ENCODE measurements at regions not wholly inside any gene's neighbourhood (a gene's known extent, or its start where the extent isn't known, plus 50 kb on each side); places are given as distances from the start of the nearest gene placed in this dataset.

DNA sequence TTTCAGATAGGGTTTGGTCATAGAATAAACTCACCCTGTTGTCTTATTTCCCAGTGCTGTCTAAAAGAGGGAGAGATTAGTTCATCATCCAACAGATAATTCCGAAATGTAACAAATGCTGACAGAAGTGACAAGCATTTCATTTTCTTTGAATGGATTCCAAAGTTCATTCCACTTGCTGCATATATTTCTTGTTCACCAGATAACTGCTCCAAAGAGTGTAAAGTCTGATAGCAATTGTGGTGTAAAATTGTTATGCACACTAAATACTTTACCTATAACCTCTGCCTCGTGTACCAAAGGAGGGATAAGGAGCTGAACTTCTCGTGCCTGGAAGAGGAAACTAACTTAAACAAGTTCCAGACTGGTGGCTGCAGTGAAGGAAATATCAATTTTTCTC is 290.0 kb upstream of the ADAMTSL1 start:
- no peaks in the 10 kb centered on the region for H3K27me3 ChIP-seq (ENCODE audit: insufficient read depth, low read length)
- ATAC-seq: no peak
- RAD21 ChIA-PET (ENCODE audit: low non-redundant PET in 1 of 2, low total read pairs in 2 of 2, uncharacterized antibody in 2 of 2, unreplicated experiment in 2 of 2): no interaction called here
- H4K20me1 ChIP-seq (ENCODE audit: insufficient read depth): no peaks in the 10 kb centered on the region
- intact Hi-C loops (cut with micrococcal nuclease): no loop called here
- H3K79me2 ChIP-seq (ENCODE audit: insufficient read depth, low read length): no peaks in the 10 kb centered on the region
- CTCF ChIA-PET: no interaction called here
- no peak overlapping the region for H3K4me2 ChIP-seq (ENCODE audit: low read length)
- no peak overlapping the region for H3K27ac ChIP-seq (ENCODE audit: low read depth, low read length)
- no peak overlapping the region for H2AFZ ChIP-seq (ENCODE audit: low read depth, low read length, poor library complexity, severe bottlenecking)
- no peaks in the 10 kb centered on the region; a peak in 1 of 4 replicates for H3K9me3 ChIP-seq (ENCODE audit: control insufficient read depth in 1 of 2, insufficient read depth in 1 of 2, low read depth in 1 of 2, low read length in 2 of 2)
- BruUV-seq (replicated peaks): no TSS peak
- DNase-seq (ENCODE audit: low read depth, low spot score): no peak
- no peak for TF ChIP-seq TCF7L2 (IDR thresholded peaks at IDR 0.05; ENCODE audit: borderline replicate concordance, extremely low read depth, insufficient read depth, insufficient read length)
- no peak overlapping the region for H3K4me3 ChIP-seq (replicated peaks in 1 of 2; ENCODE audit: low read depth in 1 of 2, low read length in 2 of 2)
- no peaks in the 10 kb centered on the region for H3K9me2 ChIP-seq (ENCODE audit: insufficient read depth)
- no peak overlapping the region for H3K9ac ChIP-seq (ENCODE audit: low read length)
- H3K4me1 ChIP-seq (ENCODE audit: control insufficient read depth in 1 of 2, insufficient read depth in 2 of 2, low read length in 2 of 2): no peaks in the 10 kb centered on the region
- POLR2A ChIA-PET: no interaction called here
- H3K36me3 ChIP-seq (ENCODE audit: control insufficient read depth in 1 of 2, insufficient read depth in 2 of 2, low read length in 2 of 2): no peaks in the 10 kb centered on the region

- no peaks in the 10 kb centered on the region for H3K9me2 ChIP-seq (ENCODE audit: insufficient read depth)
- H3K27ac ChIP-seq (ENCODE audit: low read depth, low read length): no peak overlapping the region
- no peaks in the 10 kb centered on the region for H3K36me3 ChIP-seq (ENCODE audit: control insufficient read depth in 1 of 2, insufficient read depth in 2 of 2, low read length in 2 of 2)
- intact Hi-C loops (cut with micrococcal nuclease): no loop called here
- H4K20me1 ChIP-seq (ENCODE audit: insufficient read depth): no peaks in the 10 kb centered on the region
- DNase-seq (ENCODE audit: low read depth, low spot score): no peak
- no peak for ATAC-seq
- no peaks in the 10 kb centered on the region for H3K4me1 ChIP-seq (ENCODE audit: control insufficient read depth in 1 of 2, insufficient read depth in 2 of 2, low read length in 2 of 2)
- no peaks in the 10 kb centered on the region for H3K27me3 ChIP-seq (ENCODE audit: insufficient read depth, low read length)
- H3K9me3 ChIP-seq (ENCODE audit: control insufficient read depth in 1 of 2, insufficient read depth in 1 of 2, low read depth in 1 of 2, low read length in 2 of 2): no peaks in the 10 kb centered on the region; a peak in 1 of 4 replicates
- RAD21 ChIA-PET (ENCODE audit: low non-redundant PET in 1 of 2, low total read pairs in 2 of 2, uncharacterized antibody in 2 of 2, unreplicated experiment in 2 of 2): no interaction called here
- H3K9ac ChIP-seq (ENCODE audit: low read length): no peak overlapping the region
- no peak overlapping the region for H3K4me3 ChIP-seq (replicated peaks in 1 of 2; ENCODE audit: low read depth in 1 of 2, low read length in 2 of 2)
- no peak overlapping the region for H3K4me2 ChIP-seq (ENCODE audit: low read length)
- POLR2A ChIA-PET: no interaction called here
- H2AFZ ChIP-seq (ENCODE audit: low read depth, low read length, poor library complexity, severe bottlenecking): no peak overlapping the region
- no peaks in the 10 kb centered on the region for H3K79me2 ChIP-seq (ENCODE audit: insufficient read depth, low read length)
- TF ChIP-seq, protein P1, sequence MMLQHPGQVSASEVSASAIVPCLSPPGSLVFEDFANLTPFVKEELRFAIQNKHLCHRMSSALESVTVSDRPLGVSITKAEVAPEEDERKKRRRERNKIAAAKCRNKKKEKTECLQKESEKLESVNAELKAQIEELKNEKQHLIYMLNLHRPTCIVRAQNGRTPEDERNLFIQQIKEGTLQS (IDR thresholded peaks at IDR 0.05): no peak
- no peak for TF ChIP-seq EGR1 (IDR thresholded peaks at IDR 0.05; ENCODE audit: low read depth)
- TF ChIP-seq, protein P2, sequence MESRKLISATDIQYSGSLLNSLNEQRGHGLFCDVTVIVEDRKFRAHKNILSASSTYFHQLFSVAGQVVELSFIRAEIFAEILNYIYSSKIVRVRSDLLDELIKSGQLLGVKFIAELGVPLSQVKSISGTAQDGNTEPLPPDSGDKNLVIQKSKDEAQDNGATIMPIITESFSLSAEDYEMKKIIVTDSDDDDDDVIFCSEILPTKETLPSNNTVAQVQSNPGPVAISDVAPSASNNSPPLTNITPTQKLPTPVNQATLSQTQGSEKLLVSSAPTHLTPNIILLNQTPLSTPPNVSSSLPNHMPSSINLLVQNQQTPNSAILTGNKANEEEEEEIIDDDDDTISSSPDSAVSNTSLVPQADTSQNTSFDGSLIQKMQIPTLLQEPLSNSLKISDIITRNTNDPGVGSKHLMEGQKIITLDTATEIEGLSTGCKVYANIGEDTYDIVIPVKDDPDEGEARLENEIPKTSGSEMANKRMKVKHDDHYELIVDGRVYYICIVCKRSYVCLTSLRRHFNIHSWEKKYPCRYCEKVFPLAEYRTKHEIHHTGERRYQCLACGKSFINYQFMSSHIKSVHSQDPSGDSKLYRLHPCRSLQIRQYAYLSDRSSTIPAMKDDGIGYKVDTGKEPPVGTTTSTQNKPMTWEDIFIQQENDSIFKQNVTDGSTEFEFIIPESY (IDR thresholded peaks at IDR 0.05; ENCODE audit: extremely low read depth, insufficient replicate concordance, low read length): no peak
- BruUV-seq (replicated peaks): no TSS peak
- CTCF ChIA-PET: no interaction called here
Measured at GRCh38 chr9:18184401-18184800, 289.6 kb upstream of the ADAMTSL1 start.
